CD4-positive, alpha-beta T cell treated with Interleukin-4 for 4 hours (primary cell): ENCODE measurements at regions not wholly inside any gene's neighbourhood (a gene's known extent, or its start where the extent isn't known, plus 50 kb on each side); places are given as distances from the start of the nearest gene placed in this dataset.

ENCODE experiments used
- DNase-seq: peaks from one replicate; pipeline ENCODE4 v3.0.0-alpha.2; 2020

- DNase-seq = no peak
Observed at GRCh38 chr2:217142649-217143266, 282.9 kb upstream of the TNP1 start.

GRCh38 chr2:217138284-217138683, 278.4 kb upstream of the TNP1 start:
- DNase-seq = no peak

- DNase-seq = no peak
Observed at GRCh38 chr2:217127744-217128143, 267.9 kb upstream of the TNP1 start.

- no peak for DNase-seq
Observed at GRCh38 chr2:217125014-217125413, 265.1 kb upstream of the TNP1 start.

- DNase-seq = no peak
Observed at GRCh38 chr2:217124050-217124449, 264.2 kb upstream of the TNP1 start.

GRCh38 chr2:217121565-217121964, 261.7 kb upstream of the TNP1 start:
- DNase-seq = no peak

- no peak for DNase-seq
Observed at GRCh38 chr2:217120429-217120828, 260.6 kb upstream of the TNP1 start.

- no peak for DNase-seq
Observed at GRCh38 chr2:217118559-217119284, 258.9 kb upstream of the TNP1 start.

GRCh38 chr2:217117523-217117922, 257.7 kb upstream of the TNP1 start:
- no peak for DNase-seq

GRCh38 chr2:217116610-217117009, 256.7 kb upstream of the TNP1 start:
- DNase-seq = no peak

- no peak for DNase-seq
Observed at GRCh38 chr2:217114117-217114516, 254.3 kb upstream of the TNP1 start.

GRCh38 chr2:217113491-217113890, 253.6 kb upstream of the TNP1 start:
- no peak for DNase-seq

GRCh38 chr2:217110550-217110949, 250.7 kb upstream of the TNP1 start:
- no peak for DNase-seq

- DNase-seq = no peak
Observed at GRCh38 chr2:217108575-217109027, 248.7 kb upstream of the TNP1 start.

- DNase-seq = no peak
Observed at GRCh38 chr2:217108086-217108485, 248.2 kb upstream of the TNP1 start.

GRCh38 chr2:217107480-217107879, 247.6 kb upstream of the TNP1 start:
- DNase-seq = no peak

- DNase-seq = no peak
Observed at GRCh38 chr2:217106650-217107014, 246.8 kb upstream of the TNP1 start.

GRCh38 chr2:217105733-217106649, 246.1 kb upstream of the TNP1 start:
- DNase-seq = no peak

GRCh38 chr2:217103752-217104545, 244.1 kb upstream of the TNP1 start:
- DNase-seq = no peak

GRCh38 chr2:217102956-217103355, 243.1 kb upstream of the TNP1 start:
- DNase-seq = no peak

- no peak for DNase-seq
Observed at GRCh38 chr2:217101972-217102371, 242.1 kb upstream of the TNP1 start.

GRCh38 chr2:217099561-217099960, 239.7 kb upstream of the TNP1 start:
- DNase-seq = no peak

GRCh38 chr2:217098435-217098834, 238.6 kb upstream of the TNP1 start:
- DNase-seq = no peak
